ENCODE measurements at regions not wholly inside any gene's neighbourhood (a gene's known extent, or its start where the extent isn't known, plus 50 kb on each side); places are given as distances from the start of the nearest gene placed in this dataset.

- Histone ChIP-seq H3K9me3 (replicated peaks in 1 of 11) (peaks cover 0 to 7% (median 0%) of the 10 kb centered on the region in 11 experiments; a peak in 2 of 22 replicates), H3K27me3 (no peaks in the 10 kb centered on the region), H4K20me1 (no peaks in the 10 kb centered on the region), H3K27ac (no peak overlapping the region), H3K9ac (no peak overlapping the region), H3K4me3 (no peak overlapping the region), H3K4me2 (peak overlapping the region in 2 of 11 experiments; percentile 3 to 8; a peak in 1 of 22 replicates), H3K36me3 (no peaks in the 10 kb centered on the region), H3K4me1 (peaks cover 0 to 34% (median 0%) of the 10 kb centered on the region in 10 experiments; a peak in 5 of 20 replicates)
- TF ChIP-seq Cebpa-rat (IDR thresholded peaks at IDR 0.05), result no peak
Measured at GRCh38 chr12:39065455-39065854, 160.1 kb upstream of the CPNE8 start.

- Histone ChIP-seq H3K36me3 (no peaks in the 10 kb centered on the region), H4K20me1 (no peaks in the 10 kb centered on the region), H3K27ac (no peak overlapping the region), H3K9ac (no peak overlapping the region), H3K4me1 (peaks cover 0 to 34% (median 0%) of the 10 kb centered on the region in 10 experiments; a peak in 5 of 20 replicates), H3K4me2 (0 out of 22 replicates have a peak overlapping the region, but pooled peaks of 2 of the 11 experiments have one; percentile 3 to 8), H3K27me3 (no peaks in the 10 kb centered on the region), H3K4me3 (no peak overlapping the region), H3K9me3 (replicated peaks in 1 of 11) (peaks cover 0 to 15% (median 0%) of the 10 kb centered on the region in 11 experiments; a peak in 4 of 22 replicates)
- TF ChIP-seq Cebpa-rat (IDR thresholded peaks at IDR 0.05), result no peak
Measured at GRCh38 chr12:39064708-39065107, 159.3 kb upstream of the CPNE8 start.

GRCh38 chr12:39062266-39062996, 157.0 kb upstream of the CPNE8 start:
- H3K36me3 ChIP-seq, result no peaks in the 10 kb centered on the region

GRCh38 chr12:39061576-39061975, 156.2 kb upstream of the CPNE8 start:
- TF ChIP-seq Cebpa-rat (IDR thresholded peaks at IDR 0.05), result no peak
- Histone ChIP-seq H3K27ac (no peak overlapping the region), H4K20me1 (no peaks in the 10 kb centered on the region), H3K9ac (no peak overlapping the region), H3K27me3 (no peaks in the 10 kb centered on the region), H3K4me1 (peaks cover 0 to 19% (median 0%) of the 10 kb centered on the region in 10 experiments; a peak in 5 of 20 replicates), H3K36me3 (no peaks in the 10 kb centered on the region), H3K4me2 (no peak overlapping the region), H3K4me3 (no peak overlapping the region), H3K9me3 (replicated peaks in 1 of 11) (peaks cover 0 to 16% (median 0%) of the 10 kb centered on the region in 11 experiments; a peak in 4 of 22 replicates)

More at GRCh38 chr12:39062266-39062996, 157.0 kb upstream of the CPNE8 start:
- no peak for TF ChIP-seq Cebpa-rat (IDR thresholded peaks at IDR 0.05)
- no peak overlapping the region for H3K27ac ChIP-seq
- no peak overlapping the region for H3K4me3 ChIP-seq
- no peak overlapping the region for H3K9ac ChIP-seq
- H3K27me3 ChIP-seq, result no peaks in the 10 kb centered on the region
- H3K4me1 ChIP-seq, result peaks cover 0 to 28% (median 0%) of the 10 kb centered on the region in 10 experiments; a peak in 5 of 20 replicates
- H4K20me1 ChIP-seq, result no peaks in the 10 kb centered on the region
- H3K9me3 ChIP-seq (replicated peaks in 1 of 11), result peaks cover 0 to 16% (median 0%) of the 10 kb centered on the region in 11 experiments; a peak in 4 of 22 replicates
- no peak overlapping the region for H3K4me2 ChIP-seq

GRCh38 chr12:39048395-39048794, 143.0 kb upstream of the CPNE8 start:
- Histone ChIP-seq H3K9me3 (replicated peaks in 1 of 11) (no peaks in the 10 kb centered on the region), H3K4me2 (no peak overlapping the region), H3K36me3 (no peaks in the 10 kb centered on the region), H4K20me1 (no peaks in the 10 kb centered on the region), H3K4me1 (no peaks in the 10 kb centered on the region), H3K27ac (no peak overlapping the region), H3K27me3 (no peaks in the 10 kb centered on the region), H3K4me3 (no peak overlapping the region), H3K9ac (no peak overlapping the region)
- TF ChIP-seq Cebpa-rat (IDR thresholded peaks at IDR 0.05), result no peak

- no peak overlapping the region for H3K9ac ChIP-seq
- no peak overlapping the region for H3K4me3 ChIP-seq
- no peaks in the 10 kb centered on the region for H3K36me3 ChIP-seq
- TF ChIP-seq Cebpa-rat (IDR thresholded peaks at IDR 0.05), result no peak
- no peaks in the 10 kb centered on the region for H3K27me3 ChIP-seq
- H4K20me1 ChIP-seq, result no peaks in the 10 kb centered on the region
- no peaks in the 10 kb centered on the region for H3K9me3 ChIP-seq (replicated peaks in 1 of 11)
- no peak overlapping the region for H3K27ac ChIP-seq
- no peak overlapping the region for H3K4me2 ChIP-seq
- H3K4me1 ChIP-seq, result peaks cover 0 to 4% (median 0%) of the 10 kb centered on the region in 10 experiments; a peak in 1 of 20 replicates
Measured at GRCh38 chr12:39047539-39048262, 142.3 kb upstream of the CPNE8 start.

GRCh38 chr12:39044754-39045153, 139.4 kb upstream of the CPNE8 start:
- H3K9ac ChIP-seq, result no peak overlapping the region
- no peaks in the 10 kb centered on the region for H4K20me1 ChIP-seq
- no peaks in the 10 kb centered on the region for H3K36me3 ChIP-seq
- H3K4me3 ChIP-seq, result no peak overlapping the region
- H3K4me2 ChIP-seq, result no peak overlapping the region
- H3K27ac ChIP-seq, result no peak overlapping the region
- H3K4me1 ChIP-seq, result peaks cover 0 to 10% (median 0%) of the 10 kb centered on the region in 10 experiments; a peak in 2 of 20 replicates
- TF ChIP-seq Cebpa-rat (IDR thresholded peaks at IDR 0.05), result no peak
- H3K27me3 ChIP-seq, result no peaks in the 10 kb centered on the region
- no peaks in the 10 kb centered on the region for H3K9me3 ChIP-seq (replicated peaks in 1 of 11)

GRCh38 chr12:39043424-39043822, 138.0 kb upstream of the CPNE8 start:
- Histone ChIP-seq H3K27ac (peak overlapping the region in 1 of 11 experiments; percentile 4; a peak in 2 of 22 replicates), H3K4me1 (peaks cover 0 to 10% (median 0%) of the 10 kb centered on the region in 10 experiments; a peak in 2 of 20 replicates), H4K20me1 (no peaks in the 10 kb centered on the region), H3K9me3 (replicated peaks in 1 of 11) (no peaks in the 10 kb centered on the region), H3K4me2 (no peak overlapping the region), H3K4me3 (no peak overlapping the region), H3K27me3 (no peaks in the 10 kb centered on the region), H3K36me3 (no peaks in the 10 kb centered on the region), H3K9ac (no peak overlapping the region)
- no peak for TF ChIP-seq Cebpa-rat (IDR thresholded peaks at IDR 0.05)

GRCh38 chr12:39040275-39040674, 134.9 kb upstream of the CPNE8 start:
- no peaks in the 10 kb centered on the region for H3K36me3 ChIP-seq
- no peaks in the 10 kb centered on the region for H3K27me3 ChIP-seq
- H3K27ac ChIP-seq, result no peak overlapping the region
- H3K9me3 ChIP-seq (replicated peaks in 1 of 11), result no peaks in the 10 kb centered on the region
- TF ChIP-seq Cebpa-rat (IDR thresholded peaks at IDR 0.05), result no peak
- no peak overlapping the region for H3K4me2 ChIP-seq
- H4K20me1 ChIP-seq, result no peaks in the 10 kb centered on the region
- H3K4me3 ChIP-seq, result no peak overlapping the region
- no peak overlapping the region for H3K9ac ChIP-seq
- peaks cover 0 to 13% (median 0%) of the 10 kb centered on the region in 10 experiments; a peak in 5 of 20 replicates for H3K4me1 ChIP-seq
